Stimulated activated CD4-positive, alpha-beta T cell treated with anti-CD3 and anti-CD28 coated beads, Interleukin-12 subunit alpha, Interleukin-12 subunit beta, amount 100 ng/mL, for 48 hours (primary cell): ENCODE measurements at regions not wholly inside any gene's neighbourhood (a gene's known extent, or its start where the extent isn't known, plus 50 kb on each side); places are given as distances from the start of the nearest gene placed in this dataset.

Experiments used
- DNase-seq, 3 donors: peaks; one replicate each; pipeline ENCODE4 v3.0.0-alpha.2; 2020; ENCODE audit warnings: low read depth in 2 of 3, low spot score in 1 of 3

DNA sequence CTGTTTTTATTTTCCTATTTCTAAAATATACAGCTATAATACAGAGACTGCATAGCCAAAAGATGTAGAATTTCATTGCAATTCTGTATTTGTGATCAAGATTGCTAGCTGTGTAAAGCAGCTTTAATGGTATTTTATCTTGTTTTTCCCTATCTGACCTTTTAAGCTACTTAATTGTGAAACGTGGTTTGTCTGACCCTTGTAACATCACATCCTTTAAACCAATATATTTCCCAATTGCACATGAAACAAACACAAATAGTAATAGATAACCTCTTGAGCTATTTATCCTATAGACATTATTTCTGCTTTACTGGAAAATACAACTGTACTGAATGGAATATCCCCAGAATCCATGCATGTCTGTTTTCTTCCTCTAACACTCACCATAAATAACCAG, 112.2 kb upstream of the PLPPR4 start:
- DNase-seq: no peak

DNA sequence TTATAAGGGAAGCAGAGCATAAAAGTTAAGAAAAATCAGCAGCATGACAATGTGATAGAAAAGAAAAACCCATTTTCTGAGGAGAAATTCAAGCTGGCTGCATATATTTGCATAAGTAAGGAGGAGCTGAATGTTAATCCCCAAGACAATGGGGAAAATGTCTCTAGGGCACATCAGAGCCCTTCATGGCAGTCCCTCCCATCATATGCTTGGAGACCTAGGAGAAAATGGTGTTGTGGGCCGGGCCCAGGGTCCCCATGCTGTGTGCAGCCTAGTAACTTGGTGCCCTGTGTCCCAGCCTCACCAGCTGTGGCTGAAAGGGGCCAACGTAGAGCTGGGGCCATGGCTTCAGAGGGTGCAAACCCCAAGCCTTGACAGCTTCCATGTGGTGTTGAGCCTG, 100.6 kb upstream of the PLPPR4 start:
- DNase-seq: no peak

DNA sequence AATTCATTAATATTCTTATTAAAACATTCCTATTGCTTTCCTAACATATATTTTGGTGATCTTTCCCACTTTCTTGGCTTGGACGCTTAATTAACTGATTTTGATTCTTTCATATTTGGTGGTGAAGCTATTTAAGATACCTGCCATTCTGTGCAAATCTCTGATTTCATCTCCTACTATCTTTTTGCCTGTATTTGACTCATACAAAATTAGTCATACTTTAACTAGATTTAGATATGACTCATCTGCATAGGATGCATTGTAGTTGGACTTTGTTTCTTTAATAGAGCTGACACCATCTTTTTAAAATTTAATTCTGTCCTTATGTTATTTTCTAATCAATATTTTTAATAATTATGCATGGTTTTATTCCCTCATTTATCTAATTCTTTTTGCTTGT, 93.8 kb upstream of the PLPPR4 start:
- no peak for DNase-seq

DNA sequence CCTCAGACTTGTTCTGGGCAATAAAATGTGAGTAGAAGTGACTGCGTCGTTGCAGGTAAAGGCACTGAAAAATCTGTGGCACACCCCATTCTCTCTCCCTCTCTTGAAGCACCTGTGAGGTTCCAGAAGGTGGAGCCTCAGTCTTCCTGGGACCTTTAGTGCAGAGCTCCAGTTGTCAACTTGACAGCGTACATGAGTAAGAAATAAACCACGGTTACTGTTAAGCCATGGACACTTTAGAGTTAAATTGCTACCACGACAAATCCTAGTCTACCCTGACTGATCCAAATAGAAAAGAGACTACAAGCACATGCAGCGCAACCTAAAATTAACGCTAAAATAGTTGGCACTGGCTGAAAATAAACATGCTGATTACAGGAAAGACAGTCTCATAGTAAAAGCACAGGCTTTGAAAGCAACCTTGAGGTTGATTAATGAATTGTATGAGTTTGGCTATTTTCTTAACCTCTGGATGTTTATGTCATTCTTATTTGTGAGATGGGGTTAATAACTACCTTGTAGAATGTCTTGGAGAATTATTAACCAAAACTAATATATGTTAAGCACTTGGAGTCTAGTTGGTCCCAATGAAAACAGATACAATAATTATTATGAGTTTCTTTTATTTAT, 93.0 kb upstream of the PLPPR4 start:
- no peak for DNase-seq

DNA sequence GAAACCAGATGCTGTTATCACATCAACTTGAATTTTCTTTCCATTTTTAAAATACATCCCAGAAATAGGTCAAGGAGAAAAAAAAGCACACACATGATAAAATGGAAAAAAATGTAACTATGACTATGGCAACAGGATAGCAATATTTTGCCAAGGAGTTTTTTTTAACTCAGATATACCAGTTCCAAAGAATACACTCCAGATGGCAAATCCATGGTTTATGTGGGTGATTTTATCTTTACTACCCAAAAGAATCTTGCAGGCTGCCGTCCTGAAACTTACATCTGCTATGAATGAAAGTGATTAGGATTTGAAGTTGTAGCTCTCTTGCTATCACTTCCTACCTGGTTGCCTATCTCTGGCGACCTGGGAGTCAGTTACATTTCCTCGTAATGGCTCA, 91.0 kb upstream of the PLPPR4 start:
- DNase-seq: no peak

DNA sequence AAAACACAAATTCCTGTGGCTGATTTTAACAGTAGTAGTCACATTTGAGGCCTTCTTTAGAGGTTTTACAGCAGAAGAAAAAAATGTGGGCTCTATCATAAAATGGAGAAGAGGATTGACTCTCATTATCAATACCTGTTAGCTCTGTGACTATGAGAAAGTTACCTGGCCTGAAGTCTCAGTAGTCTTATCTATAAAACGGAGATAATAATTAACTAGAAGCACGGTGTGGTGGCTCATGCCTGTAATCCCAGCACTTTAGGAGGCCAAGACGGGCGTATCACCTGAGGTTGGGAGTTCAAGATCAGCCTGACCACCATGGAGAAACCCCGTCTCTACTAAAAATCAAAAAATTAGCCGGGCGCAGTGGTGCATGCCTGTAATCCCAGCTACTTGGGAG, 90.4 kb upstream of the PLPPR4 start:
- no peak for DNase-seq

DNA sequence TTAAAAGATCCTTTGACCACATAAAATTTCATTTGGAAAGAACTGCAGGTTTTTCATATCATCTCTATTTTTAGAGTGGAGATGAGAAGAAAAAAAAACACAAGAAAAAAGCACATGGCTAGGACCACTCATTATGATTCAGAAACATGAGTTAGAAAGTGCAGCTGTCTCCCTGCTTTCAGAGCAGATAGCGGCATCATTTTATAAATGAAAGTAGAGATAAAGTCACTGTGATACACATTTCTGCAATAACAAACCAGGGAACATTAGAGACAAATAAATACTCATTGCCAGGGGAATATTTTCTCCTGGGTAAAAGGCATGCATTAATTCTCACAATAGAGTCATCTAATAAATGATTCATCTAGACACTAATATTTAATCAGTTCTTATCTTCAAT, 87.5 kb upstream of the PLPPR4 start:
- no peak for DNase-seq

DNA sequence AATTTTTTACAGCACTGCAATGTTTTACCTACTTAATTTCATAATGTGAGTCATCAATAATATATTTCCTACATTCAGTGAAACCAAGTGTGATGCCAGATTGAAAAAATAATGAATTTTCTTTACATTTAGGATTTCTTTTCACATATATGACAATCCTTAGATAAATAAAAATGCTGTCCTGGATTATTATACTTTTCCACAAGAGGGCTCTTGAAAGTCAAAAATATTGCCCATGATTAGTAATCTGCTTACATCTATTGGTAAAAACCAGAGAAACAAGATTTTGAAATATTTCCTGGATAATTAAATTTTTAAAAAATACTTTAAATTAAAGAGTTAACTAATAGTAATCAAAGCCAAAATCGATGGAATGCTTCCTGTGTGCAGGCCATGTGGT, 86.8 kb upstream of the PLPPR4 start:
- DNase-seq: no peak

DNA sequence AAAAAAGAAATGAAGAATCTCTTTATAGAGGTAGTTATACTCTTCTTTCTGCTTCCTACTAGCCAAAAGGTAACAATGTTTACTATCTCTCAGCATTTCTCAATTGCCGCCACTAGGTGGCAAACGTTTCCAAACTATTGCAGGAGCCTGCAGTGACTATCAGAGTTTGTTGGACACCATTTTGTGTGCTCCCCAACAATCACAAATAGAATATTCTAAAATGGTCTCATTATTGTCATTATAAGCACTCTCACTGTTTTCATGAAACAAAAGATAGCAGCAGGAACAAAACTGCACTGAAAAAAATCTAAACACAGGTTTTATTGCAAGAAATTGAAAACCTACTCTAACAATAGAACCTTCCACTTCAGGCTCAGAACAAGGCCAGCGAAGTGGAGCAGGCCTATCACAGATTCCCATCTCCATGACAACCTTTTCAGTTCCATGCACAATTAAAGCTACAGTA, 83.9 kb upstream of the PLPPR4 start:
- DNase-seq: peak; percentile 41 to 57 (median 53)

DNA sequence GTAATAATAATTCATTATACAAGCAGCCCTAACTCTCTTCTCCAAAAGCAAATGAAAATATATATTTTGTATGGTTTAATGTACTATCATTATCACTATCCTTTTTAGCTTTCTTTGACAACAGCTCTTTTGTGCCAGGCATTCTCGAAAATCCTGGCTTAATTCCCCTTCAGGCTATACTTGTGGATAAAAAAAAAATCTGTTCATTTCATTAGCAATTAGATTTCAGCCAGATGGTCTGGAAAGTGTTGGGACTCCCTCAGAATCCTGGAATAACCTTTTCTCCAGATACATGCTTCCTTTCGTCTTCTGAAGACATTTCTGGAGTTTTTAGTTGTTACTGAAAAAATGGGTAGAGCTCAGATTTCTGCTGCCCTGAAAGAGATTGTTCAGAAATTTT, 83.4 kb upstream of the PLPPR4 start:
- DNase-seq: no peak

DNA sequence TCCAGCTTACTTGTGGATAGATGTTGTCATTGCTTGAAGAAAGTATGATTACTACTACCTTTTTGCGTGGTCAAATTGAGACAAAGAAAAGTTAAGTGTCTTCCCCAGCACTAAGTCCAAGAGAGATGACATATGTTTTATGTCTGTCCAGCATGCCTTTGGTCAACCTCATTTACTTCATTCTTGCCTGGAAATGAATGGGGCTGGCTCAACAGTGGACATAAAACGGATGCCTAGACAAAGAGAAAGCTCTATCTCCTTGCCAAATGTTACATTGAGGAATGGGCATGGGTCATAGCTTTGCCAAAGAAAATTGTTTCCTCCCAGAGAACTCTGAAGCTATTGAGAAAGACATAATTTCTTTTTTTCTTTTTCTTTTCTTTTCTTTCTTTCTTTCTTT, 82.4 kb upstream of the PLPPR4 start:
- DNase-seq: no peak

DNA sequence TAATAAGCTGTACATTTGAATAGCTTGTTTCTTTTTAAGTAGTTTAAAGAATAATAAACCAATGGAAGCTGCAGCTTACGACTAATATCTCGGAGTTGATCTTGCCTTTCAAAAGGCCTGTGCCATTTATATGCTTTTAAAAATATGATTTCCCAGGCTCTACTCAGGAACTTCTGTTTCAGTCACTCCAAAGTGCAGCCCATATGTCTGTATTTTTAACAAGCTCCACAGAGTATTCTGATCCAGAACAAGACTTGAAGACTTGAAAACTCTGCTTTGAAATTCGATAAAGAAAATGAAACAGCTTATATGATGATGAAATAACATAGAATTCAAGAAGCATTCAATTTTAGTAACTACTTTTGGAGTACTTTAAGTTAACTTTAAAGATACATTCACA, 79.1 kb upstream of the PLPPR4 start:
- DNase-seq: no peak

DNA sequence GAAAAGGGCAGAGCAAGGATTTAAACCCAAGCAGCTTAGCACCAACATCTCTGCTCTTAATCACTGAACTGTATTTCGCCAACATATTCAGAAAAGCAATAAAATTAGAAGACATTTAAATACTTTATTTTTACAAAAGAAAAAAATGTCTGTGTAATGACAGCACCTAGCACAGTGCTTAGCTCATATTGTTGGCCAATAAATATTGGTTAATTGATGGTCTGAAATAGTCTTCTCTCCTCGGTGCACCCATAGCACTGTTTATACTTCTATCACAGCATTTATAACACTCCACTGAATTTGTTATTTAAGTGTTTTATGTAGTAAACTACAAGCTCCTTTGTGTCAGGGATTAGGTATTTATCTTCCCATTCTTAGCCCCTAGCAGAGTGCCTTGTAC, 70.9 kb upstream of the PLPPR4 start:
- DNase-seq: no peak

DNA sequence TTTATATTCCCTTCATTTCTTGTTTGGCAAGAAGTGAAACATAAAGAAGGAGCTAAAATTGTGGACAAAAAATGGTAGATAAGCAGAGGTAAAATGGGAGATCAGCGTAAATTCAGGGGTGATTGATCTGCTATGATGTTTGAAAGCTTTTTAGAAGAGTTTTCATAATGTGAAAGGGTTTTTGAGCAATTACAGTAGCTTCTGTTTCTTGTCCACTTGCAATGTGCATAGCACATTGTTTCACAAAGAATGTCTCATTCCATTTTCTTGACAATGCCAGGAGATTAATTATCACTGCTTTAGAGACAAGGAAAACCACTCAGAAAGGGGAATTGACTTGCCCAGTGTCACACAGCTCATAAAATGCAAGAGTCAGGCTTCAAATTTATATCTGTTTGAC, 65.9 kb upstream of the PLPPR4 start:
- no peak for DNase-seq

DNA sequence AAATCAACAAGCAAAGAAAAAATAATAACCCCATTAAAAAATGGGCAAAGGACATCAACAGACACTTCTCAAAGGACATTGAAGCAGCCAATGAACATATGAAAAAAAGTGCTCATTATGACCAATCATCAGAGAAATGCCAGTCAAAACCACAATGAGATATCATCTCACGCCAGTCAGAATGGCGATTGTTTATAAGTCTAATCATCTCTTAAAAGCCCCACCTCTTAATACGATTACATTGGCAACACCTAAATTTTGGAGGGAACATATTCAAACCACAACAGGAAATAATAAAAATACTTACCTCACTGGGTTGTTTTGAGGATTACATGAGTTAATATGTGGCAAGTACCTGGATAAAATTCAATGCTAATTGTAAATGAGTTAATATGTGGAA, 57.1 kb upstream of the PLPPR4 start:
- no peak for DNase-seq
